Esophagus muscularis mucosa (tissue), 4 donors: ENCODE measurements at regions not wholly inside any gene's neighbourhood (a gene's known extent, or its start where the extent isn't known, plus 50 kb on each side); places are given as distances from the start of the nearest gene placed in this dataset.

Source experiments
- EP300 ChIP-seq: sonication (generic); formaldehyde crosslinking; IDR thresholded peaks from one replicate; pipeline ENCODE4 v1.6.1; 2017; ENCODE audit warnings: antibody characterized with exemption
- POLR2A ChIP-seq: fragments of 450-650 bp; IDR thresholded peaks from one replicate; pipeline ENCODE4 v1.6.1; 2017; ENCODE audit warnings: antibody characterized with exemption, moderate library complexity, mild to moderate bottlenecking, low read depth
- TF ChIP-seq, protein P1 (sequence below), 3 experiments: fragments of 200-600 bp in 2 of 3; fragments of 450-650 bp in 1 of 3; sonication (generic) in 2 of 3; IDR thresholded peaks; one replicate each; pipeline ENCODE4 v1.5.1; 2017 to 2019; ENCODE audit warnings: antibody characterized with exemption in 3 of 3, mild to moderate bottlenecking in 2 of 3, moderate library complexity in 1 of 3

DNA sequence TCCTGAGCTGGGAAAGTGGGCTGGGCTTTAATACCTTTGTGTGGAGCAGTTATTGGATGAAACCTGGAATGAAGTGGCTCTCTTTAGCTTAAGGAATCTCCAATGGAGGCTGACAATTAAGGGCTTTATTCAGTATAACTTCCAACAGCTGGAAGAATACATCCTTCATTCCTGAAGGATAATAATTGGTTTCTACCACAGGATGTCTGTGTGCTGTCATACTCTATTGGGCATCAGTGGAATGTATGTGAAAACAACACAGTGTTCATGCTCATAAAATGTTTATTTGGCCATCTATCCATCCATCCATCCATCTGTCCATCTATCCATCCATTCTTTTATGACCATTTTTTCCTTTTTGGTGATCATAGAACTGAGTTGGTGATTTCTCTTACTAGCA, 220.7 kb upstream of the GAP43 start:
- TF ChIP-seq POLR2A (no peak), EP300 (no peak)
- TF ChIP-seq, protein P1, sequence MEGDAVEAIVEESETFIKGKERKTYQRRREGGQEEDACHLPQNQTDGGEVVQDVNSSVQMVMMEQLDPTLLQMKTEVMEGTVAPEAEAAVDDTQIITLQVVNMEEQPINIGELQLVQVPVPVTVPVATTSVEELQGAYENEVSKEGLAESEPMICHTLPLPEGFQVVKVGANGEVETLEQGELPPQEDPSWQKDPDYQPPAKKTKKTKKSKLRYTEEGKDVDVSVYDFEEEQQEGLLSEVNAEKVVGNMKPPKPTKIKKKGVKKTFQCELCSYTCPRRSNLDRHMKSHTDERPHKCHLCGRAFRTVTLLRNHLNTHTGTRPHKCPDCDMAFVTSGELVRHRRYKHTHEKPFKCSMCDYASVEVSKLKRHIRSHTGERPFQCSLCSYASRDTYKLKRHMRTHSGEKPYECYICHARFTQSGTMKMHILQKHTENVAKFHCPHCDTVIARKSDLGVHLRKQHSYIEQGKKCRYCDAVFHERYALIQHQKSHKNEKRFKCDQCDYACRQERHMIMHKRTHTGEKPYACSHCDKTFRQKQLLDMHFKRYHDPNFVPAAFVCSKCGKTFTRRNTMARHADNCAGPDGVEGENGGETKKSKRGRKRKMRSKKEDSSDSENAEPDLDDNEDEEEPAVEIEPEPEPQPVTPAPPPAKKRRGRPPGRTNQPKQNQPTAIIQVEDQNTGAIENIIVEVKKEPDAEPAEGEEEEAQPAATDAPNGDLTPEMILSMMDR (IDR thresholded peaks at IDR 0.05): no peak
